DMS153 treated with DMSO at 0.1 percent for 48 hours (cell line): ENCODE measurements at regions not wholly inside any gene's neighbourhood (a gene's known extent, or its start where the extent isn't known, plus 50 kb on each side); places are given as distances from the start of the nearest gene placed in this dataset.

ENCODE experiments used
- DNase-seq: peaks from one replicate; lab custom pipeline; 2025; ENCODE audit not compliant: unreplicated experiment; lab: John Stamatoyannopoulos, UW

DNA sequence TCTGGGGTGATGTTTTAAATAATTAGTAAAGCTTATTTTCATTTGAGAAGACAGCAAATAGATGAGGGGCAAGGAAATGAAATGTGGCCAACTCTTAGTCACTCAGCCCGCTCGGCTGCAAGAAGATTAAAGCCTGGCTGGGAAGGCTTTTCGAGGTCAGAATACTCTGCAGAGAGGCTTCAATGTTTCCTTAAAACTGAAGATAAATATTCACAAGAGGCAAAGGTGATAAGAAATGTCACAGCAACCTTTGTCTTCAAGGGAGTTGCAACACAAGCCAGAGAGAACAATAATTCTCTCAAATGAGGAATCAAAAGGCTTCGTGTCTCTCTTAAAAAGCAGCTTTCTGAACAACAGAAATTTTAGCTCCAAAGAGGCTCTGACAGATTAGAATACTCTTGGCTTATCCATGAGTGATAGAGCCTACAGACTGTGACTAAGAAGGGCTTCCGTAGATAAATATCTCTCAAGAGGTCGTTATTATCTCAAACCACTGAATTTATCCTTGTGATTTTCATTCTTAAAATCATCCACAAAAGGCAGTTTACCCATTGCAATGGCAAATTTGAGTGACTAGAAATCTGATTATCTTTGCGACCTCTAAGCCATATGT is 92.5 kb downstream of the KLF6 start:
- no peak for DNase-seq

DNA sequence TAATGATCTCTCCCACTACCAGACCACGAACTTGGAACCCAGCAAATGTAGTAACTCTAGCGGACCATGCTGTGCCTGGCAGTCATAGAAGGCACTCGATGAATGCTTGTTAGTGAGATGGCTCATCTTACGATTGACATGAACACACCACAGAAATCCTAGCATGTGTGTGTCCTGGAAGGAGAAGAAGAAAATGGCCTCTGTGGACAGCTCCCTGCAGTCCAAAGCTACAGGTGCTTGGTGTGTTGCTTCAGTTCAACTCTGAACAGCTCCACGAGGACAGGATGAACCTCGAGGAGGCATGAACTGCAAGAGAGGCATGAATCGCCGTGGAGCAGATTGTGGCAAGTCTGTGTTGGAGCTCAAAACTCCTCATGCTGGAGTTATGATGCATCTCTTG is 93.5 kb downstream of the KLF6 start:
- DNase-seq, result no peak

- DNase-seq, result no peak
Measured at GRCh38 chr10:3689871-3690510, 95.0 kb downstream of the KLF6 start.

DNA sequence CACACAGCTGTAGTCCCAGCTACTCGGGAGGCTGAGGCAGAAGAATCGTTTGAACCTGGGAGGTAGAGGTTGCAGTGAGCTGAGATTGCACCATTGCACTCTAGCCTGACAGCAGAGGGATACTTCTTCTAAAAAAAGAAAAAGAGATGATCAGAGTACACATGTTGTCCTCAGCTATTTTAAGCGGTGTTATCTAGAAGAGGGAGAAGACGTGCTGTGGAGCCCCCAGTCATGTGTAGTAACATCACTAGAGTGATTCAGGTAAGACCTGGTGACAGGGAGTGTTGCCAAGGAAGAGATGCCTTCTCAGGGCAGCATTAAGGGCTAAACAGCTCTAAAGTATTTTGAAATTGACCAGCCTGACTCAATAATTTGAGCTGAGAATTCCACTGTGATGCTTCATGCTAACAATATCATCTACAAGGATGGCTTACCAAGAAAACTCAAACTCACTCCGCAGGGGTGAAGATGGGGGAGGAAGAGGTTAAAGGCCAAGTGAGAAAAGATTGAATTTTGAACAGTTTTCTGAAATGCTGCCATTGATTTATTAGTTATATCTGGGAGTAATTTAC is 97.4 kb downstream of the KLF6 start:
- DNase-seq, result no peak

DNA sequence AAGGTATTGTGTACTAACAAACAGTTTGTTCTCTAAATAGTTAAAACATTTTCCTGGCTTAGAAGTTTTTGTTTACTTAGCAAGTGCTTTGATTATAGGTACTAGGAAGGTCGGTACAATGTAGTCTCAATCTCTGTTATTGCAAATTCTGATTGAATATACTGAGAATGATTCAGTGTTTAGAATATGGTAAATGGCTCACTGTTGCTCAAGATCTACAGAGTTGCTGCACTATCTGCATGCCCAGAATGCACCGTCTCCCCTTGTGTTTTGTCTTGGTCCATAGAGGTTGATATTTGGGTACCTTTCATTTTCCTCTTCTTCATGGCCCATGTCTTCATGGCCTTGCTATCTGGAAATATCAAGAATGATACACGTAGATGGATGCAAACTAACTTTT is 99.6 kb downstream of the KLF6 start:
- DNase-seq, result no peak

DNA sequence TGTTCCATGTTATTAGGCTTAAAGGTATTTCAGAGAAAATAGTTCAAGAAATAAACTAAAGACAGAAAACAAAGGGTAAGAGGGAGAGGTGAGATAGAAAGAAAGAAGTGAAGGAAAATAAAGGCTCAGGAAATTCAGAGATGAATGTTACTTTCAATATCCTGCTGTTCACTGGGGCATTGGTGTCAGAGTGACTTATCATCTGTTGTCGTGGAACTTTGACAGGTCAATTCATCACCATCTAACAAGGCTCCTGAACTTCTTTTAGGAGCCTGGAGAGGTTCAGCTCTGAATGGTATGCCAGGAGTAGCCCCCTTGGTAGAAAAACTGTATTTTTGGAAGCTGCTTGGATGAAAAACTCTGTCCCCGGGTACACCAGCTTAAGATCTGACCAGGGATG is 100.1 kb downstream of the KLF6 start:
- DNase-seq, result no peak

GRCh38 chr10:3683560-3683959 is 101.4 kb downstream of the KLF6 start:
- no peak for DNase-seq

DNA sequence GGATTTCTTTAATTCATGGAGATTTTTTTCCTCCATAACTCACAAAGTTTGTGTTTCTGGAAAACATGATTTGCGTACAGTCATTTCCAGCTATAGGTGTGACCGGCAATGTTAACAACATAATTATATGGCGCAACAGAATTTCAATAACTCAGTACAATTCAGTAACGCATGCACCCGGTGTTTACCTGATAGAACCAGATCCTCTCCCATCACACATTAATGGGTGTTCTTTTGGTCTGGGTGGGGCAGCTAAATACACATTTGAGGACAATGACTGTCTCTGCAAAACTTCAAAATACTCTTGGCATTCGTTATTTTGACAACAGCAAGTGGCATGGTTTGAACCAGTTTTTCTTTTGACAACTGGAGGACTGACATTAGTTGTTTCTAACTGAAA is 102.3 kb downstream of the KLF6 start:
- DNase-seq, result no peak

- DNase-seq, result no peak
Measured at GRCh38 chr10:3681642-3682554, 103.1 kb downstream of the KLF6 start.

DNA sequence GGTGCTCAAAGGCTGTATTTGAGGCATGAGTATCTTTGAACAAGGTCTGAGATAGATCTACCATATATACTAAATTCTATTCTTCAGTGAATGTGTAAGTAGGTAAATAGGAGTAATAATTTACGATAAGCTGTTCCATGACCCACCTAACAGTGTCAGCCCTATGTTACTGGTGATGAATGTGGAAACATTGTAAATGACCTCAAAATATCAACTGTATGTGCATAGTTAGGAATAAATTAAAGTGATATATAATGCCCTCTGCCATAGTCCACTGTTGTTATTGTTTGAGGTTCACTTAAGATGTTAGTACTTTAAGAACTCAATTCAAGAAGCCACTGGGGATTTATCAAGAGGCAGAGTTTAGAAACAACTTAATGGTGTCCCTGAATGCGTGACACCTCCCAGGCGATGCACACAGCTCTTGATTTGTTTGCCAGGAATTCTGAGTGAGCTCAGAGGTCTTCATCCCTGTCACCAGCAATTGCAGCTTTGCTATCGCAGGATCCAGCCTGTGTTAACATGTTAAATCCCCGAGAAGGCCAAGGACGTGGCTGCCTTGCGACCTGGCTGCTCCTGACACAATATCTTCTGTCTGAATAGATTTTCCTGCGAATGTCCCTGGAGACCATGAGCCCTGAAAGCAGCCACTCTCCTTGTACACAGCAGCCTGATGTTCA is 104.9 kb downstream of the KLF6 start:
- DNase-seq, result no peak

- no peak for DNase-seq
Measured at GRCh38 chr10:3678629-3679227, 106.3 kb downstream of the KLF6 start.

- DNase-seq, result no peak
Measured at GRCh38 chr10:3676564-3676963, 108.4 kb downstream of the KLF6 start.

DNA sequence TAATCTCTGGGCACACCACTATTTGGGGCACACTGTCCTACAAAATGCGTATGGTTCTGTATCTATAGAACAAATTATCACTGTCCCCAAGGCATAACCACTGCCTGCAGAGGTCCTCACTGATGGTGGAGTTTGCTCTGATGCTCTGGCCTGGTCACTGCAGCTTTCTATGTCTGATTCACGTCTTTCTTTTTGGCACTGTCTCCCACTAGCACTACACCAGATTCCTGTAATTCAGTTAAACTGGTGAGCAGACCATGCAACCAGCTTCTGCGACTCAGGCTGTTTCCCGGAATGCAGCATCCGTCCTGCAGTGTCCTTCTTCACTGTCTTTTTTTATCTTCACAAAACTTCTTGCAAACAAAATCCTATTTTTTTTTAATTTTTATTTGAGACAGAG is 112.8 kb downstream of the KLF6 start:
- DNase-seq, result no peak

- no peak for DNase-seq
Measured at GRCh38 chr10:3671386-3671955, 113.5 kb downstream of the KLF6 start.

- no peak for DNase-seq
Measured at GRCh38 chr10:3668966-3669330, 116.1 kb downstream of the KLF6 start.

DNA sequence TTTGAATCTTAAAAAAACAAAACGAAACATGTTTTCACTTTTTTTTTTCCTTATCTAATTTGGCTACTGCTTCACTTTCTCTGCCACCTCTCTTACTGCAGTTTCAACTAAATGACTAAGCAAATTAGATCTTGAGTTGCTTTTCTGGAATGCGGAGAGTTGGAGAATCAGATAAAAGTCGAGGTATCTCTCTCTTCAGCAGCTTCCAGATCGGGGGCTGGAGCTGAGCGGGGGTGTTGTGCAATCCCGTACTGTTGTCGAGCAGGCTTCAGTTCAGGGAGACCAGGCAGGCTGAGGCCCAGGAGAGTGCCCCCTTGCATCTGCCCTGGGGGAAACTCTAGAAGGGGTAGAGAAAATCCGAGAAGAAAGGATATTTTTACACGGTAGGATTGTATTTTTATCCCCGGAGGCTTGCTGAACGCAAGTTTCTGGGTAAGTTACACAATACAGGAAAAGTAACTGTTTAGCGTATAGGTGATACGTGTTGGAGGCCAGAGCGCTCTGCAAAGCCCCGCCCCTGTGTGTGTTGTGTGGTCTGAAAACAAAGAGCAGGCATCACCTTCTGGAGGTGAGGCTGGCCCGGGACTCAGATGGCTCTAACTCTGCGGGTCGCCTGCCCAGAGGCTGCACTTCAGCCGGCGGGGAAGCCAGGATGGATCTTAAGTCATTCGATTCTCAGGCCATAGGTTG is 116.6 kb downstream of the KLF6 start:
- DNase-seq, result no peak

- no peak for DNase-seq
Measured at GRCh38 chr10:3666525-3667302, 118.3 kb downstream of the KLF6 start.

DNA sequence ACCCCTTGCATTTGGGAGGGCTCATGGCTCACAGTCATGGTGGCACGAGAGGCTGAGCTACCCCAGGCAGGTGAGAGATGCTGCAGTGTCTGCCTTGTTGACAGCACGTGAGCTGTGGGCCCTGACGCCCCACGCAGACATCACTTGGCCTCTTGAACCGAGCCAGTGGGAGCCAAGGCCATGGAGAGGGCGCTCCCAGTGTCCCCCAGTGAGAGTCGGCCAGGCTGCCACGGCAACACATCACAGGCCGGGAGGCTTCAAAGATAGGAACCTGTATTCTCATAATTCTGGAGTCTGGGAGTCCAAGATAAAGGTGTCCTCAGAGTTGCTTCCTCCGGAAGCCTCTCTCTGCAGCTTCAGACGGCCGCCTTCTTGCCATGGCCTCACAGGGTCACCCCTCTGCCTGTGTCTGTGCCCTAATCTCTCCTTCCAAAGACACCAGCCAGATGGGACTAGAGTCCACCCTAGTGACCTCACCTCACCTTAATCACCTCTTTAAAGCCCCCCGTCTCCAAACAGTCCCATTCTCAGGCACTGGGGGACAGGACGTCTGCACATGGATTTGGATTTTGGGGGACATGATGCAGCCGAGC is 119.6 kb downstream of the KLF6 start:
- DNase-seq, result no peak

GRCh38 chr10:3662775-3663174 is 122.2 kb downstream of the KLF6 start:
- no peak for DNase-seq
